OCI-LY1 (cell line): ENCODE measurements at regions not wholly inside any gene's neighbourhood (a gene's known extent, or its start where the extent isn't known, plus 50 kb on each side); places are given as distances from the start of the nearest gene placed in this dataset.

Experiments used
- EZH2 ChIP-seq: fragments of 200-600 bp; sonication (generic), shearing (Covaris generic); IDR thresholded peaks from 2 replicates; pipeline ENCODE4 v1.8.0; 2017; ENCODE audit warnings: borderline replicate concordance, mixed run types, mild to moderate bottlenecking, antibody characterized with exemption, low read length, moderate library complexity, mixed read lengths
- TF ChIP-seq, protein P1 (sequence below): fragments of 200-600 bp; sonication (generic), shearing (Covaris generic); IDR thresholded peaks from 2 replicates; pipeline ENCODE4 v1.5.1; 2017; ENCODE audit warnings: mild to moderate bottlenecking, antibody characterized with exemption, low read length, moderate library complexity, mixed read lengths

DNA sequence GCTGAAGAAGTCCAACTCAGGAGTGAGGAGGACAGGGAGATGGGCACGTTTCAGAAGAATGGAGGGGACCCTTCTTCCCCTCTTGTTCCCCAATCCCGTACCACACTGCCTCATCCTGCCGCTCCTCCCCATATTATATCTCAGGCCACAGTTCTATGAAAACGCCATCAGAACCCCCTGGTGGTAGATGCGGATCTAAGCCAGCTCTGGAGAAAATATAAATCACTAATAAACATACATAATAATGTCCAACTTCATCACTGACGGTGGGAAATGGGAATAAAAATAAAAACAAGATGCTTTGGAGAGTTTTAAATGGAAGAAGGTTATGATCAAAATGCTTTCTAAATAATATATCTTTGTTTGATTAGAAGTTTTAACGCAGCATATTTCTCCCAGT lies 400.3 kb downstream of the CADM1 start:
- TF ChIP-seq, protein P1, sequence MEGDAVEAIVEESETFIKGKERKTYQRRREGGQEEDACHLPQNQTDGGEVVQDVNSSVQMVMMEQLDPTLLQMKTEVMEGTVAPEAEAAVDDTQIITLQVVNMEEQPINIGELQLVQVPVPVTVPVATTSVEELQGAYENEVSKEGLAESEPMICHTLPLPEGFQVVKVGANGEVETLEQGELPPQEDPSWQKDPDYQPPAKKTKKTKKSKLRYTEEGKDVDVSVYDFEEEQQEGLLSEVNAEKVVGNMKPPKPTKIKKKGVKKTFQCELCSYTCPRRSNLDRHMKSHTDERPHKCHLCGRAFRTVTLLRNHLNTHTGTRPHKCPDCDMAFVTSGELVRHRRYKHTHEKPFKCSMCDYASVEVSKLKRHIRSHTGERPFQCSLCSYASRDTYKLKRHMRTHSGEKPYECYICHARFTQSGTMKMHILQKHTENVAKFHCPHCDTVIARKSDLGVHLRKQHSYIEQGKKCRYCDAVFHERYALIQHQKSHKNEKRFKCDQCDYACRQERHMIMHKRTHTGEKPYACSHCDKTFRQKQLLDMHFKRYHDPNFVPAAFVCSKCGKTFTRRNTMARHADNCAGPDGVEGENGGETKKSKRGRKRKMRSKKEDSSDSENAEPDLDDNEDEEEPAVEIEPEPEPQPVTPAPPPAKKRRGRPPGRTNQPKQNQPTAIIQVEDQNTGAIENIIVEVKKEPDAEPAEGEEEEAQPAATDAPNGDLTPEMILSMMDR: peak; percentile 38; the same call in 1 of the 2 replicates
- TF ChIP-seq EZH2: no peak
